ENCODE measurements at regions not wholly inside any gene's neighbourhood (a gene's known extent, or its start where the extent isn't known, plus 50 kb on each side); places are given as distances from the start of the nearest gene placed in this dataset.
"Not testable (repeated sequence)": the region's sequence is repeated elsewhere in the genome, so short reads cannot be mapped to it uniquely, and the experiment has no call there.

DNA sequence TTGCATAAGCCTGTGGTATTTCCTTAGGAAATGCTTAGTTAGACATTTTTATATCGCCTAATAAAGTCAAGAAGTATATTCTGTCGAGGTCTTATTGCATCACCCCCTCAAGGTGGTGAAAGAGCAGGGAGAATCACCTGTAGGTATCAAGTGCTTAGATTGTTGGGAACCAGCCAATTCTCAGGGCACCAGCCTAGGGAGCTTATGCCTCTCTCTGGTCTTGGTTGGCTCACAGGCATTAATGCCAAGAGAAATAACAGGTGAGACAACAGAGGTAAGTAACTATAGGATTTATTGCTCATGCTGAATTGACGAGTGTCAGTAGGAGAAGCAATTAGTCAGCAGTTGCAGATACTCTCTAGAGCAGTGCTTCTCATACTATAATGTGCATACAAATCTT, 663.3 kb upstream of the ZNF804A start:
- no peak for DNase-seq

DNA sequence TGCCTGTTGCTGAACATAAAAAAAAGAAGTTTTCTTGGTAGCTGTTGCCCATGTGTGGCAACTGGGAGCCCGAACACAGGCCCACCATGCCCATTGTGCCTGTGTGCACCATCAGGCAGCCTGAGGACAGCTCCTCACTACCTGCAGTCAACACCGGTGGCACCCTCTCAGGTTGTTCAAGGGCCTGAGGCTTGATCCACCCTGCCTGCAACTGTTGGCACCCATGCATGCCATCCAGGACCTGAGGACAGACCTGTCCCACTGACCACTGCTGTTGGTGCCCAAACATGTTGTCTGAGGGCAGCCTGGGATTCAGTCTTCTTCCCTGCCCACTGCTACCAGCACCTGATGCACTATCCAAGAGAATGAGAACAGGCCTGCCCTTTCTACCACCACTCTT, 661.1 kb upstream of the ZNF804A start:
- no peak for DNase-seq

DNA sequence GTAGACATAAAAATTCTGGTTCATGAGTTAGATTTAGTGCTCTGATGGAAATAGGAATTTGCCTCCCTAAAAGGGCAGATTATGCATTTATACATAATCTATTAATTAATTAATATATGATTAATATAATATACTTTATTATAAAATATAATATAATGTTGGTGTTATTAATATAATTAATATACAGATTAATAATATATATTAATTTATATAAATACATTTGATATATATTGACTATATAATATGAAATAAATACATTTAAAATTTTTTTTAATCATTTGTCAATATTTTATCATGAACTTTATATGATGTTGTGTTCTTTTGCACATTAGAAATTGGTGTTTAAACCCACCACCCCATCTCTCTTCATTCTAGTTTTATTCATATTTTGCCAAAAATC, 652.1 kb upstream of the ZNF804A start:
- DNase-seq = no peak

DNA sequence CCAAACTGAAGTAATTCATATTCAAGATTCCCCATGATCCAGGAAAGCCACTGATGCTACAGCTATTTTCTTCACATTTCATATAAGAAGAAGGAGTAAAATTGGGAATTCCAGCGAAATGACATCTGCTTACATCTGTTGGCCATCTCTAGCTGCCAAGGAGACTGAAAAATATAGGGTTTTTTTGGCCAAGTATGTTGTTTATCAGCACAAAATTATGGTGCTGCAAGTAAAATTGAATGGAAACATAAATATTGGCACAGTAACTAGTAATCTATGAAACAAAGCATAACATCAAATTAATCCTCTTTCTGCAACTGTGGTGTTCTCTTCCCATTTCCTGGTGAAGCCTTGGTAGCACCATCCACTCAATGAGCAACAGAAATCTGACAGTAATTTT, 649.5 kb upstream of the ZNF804A start:
- DNase-seq = no peak

DNA sequence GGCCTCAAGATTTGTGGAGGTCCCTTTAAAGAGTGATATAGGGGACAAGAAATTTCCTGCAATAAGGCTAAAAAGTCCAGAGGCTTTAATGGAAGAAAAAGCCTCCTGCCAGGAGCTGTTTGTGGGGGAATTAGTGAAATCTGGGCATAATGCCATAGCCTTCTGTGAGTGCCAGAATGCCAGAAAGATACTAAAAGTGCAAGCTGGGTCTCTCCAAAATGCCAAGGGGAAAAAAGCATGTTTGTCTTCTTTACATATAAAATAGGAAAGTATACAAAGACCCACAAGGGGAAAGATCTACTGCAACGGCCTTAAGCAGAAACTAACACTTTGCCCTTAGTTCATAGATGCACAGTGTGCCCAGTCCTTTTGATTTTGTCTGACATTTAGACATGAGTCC, 647.7 kb upstream of the ZNF804A start:
- peak; percentile 14 for DNase-seq

DNA sequence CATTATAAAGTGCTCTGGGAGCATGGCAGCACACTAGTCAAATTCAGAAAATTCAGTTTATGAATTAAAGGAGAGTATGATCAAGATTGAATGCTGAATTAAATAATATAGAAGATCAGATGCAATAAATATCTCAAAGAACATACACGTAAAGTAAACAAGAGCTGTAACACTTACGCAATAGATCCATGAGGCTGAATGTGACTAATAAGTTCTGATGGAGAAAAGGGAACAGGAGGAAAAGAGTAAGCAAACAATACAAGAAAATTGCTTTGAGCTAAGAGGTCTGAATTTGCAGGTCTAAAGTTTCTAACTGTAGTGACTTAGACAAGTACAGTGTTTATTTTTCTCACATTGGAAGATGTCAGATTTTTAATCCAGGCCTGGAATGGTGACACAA, 646.7 kb upstream of the ZNF804A start:
- no peak for DNase-seq

DNA sequence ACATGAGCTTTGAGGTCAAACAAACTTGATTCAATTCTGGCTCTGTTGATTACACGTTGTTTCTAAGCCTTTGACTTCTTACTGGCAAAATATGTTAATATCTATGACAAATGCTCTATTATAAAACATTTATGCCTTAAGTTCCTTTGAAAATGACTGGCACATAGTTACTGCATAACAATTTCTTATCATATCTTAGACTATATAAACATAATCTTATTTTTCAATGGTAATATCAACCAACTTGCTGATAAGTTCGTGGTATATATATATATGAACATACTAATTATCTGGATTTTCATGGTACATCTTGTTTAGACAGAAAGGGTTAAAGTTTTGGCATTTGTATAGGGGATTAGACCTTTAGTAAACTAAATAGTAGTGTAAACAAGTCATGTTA, 645.6 kb upstream of the ZNF804A start:
- no peak for DNase-seq

DNA sequence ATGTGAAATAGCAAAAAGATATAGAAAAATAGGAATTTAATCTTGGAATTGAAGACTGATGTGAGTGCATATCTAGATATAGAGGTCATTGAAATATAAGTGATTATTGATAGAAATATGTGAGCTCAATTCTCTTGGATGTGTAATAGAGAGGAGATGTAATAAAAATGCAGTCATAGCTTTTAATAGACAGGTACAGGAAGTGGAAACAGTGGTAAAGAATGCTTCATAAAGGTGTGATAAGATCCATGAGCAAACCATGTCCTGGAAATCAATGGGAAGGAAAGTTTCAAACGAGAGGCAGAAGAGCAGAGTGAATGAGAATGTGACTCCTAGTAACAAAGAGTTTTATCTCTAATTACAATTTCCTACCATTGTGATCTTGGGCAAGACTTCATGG, 634.7 kb upstream of the ZNF804A start:
- no peak for DNase-seq

DNA sequence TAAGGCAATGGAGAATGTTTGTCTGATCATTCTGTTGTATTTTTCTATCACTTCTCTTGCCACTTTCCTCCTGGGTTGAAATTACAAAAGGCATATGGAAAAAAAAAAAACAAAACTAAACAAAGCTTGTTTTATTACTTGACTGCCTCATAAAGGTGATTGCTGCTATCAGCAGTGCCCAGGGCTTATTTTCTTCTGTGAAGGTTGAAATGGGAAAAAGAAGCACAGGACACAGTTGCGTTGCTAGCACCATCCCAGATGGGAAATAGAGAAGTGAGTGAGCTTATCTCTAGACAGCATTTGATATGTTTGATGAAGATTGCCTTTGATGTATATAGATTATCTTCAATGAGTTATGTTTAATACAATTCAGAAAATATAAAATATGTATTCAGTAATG, 633.8 kb upstream of the ZNF804A start:
- no peak for DNase-seq

DNA sequence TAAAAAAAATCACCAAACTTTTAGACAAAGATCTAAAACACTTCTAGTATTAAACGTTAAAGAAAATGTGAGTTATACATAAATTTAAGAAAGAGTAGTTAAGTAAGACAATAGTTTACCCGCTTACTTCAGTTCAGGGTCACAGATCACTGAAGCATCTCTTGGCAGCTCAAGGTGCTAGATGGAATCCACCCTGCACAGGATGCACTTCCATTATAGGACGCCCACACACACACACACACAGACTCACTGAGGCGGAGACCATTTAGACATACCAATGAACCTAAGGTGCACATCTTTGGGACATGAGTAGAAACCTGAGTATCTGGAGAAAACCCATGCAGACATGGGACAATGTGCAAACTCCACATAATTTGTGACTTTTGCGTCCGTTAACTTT, 630.6 kb upstream of the ZNF804A start:
- DNase-seq = no peak

DNA sequence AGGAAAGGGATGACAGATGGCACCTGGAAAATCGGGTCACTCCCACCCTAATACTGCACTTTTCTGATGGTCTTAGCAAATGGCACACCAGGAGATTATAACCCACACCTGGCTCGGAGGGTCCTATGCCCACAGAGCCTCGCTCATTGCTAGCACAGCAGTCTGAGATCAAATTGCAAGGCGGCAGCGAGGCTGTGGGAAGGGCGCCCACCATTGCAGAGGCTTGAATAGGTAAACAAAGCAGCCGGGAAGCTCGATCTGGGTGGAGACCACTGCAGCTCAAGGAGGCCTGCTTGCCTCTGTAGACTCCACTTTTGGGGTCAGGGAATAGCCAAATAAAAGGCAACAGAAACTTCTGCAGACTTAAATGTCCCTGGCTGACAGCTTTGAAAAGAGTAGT, 622.7 kb upstream of the ZNF804A start:
- not testable (repeated sequence) for DNase-seq

DNA sequence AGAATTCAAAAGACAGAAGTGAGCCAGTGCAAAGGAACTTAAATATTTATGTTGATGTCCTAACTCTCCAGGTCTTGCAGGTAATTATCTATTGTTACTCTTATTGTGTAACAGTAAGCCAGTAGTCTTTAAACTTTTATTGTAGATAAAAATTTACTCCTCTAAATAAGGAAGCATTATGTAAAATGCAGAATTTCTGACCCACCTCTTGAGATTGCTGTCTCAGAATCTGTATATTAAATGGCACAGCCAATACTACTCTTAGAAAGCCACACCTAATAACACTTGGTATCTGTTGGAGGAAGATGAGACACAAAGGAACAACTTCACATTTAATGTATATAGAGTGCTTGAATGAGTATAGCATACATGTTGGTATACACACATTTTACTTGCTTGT, 613.5 kb upstream of the ZNF804A start:
- no peak for DNase-seq

DNA sequence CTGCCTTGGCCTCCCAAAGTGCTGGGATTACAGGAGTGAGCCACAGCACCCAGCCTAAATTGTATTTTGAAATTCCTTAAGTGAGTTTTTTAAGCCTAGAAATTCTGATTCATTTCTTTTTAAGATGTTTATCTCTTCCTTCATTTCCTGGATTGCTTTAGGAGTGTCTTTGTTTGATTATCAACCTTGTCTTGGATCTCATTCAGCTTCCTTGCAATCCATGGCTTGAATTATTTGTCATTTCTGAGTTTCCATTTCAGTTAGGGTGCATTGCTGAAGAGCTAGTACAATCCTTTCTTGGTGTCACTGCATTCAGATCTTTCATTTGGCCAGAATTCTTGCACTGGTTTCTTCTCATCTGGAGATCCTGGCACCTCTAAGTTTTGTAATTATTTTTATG, 606.4 kb upstream of the ZNF804A start:
- DNase-seq = no peak

DNA sequence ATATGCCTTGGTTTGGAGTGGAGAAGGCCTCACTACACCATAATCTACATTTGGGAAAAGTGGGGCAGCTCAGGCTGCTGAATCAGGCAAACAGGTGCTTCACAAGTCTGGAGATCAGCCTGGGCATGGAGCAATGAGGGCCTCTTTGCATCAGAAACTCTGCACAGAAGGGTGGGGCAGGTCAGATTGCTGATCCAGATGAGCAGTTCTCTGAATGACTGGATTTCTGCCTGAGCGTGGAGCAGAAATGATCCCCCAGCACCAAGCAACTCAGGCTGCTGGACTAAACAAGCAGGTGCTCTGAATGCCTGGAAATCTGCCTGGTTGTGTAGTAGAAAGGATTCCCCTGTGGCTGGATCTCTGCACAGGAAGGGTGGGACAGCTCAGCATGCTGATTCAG, 605.3 kb upstream of the ZNF804A start:
- no peak for DNase-seq

DNA sequence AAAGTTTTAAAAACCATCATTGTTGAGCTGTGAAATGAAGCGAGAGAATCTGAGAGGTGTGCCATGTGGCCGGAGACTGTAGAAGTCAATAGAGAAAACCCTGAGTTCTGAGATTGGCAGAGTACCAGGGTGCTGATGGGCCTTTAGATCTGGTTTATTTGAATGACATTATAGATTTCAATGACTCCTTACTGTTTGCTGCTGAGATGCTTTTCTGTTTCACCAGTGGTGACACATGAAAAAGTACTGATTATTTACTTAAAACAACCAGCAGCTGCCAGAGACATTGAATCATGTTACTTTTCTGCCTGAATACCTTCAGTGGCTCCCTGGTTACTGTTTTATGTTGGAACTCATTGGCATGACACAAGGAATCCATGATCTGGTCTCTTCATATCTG, 602.7 kb upstream of the ZNF804A start:
- DNase-seq = peak; percentile 55

DNA sequence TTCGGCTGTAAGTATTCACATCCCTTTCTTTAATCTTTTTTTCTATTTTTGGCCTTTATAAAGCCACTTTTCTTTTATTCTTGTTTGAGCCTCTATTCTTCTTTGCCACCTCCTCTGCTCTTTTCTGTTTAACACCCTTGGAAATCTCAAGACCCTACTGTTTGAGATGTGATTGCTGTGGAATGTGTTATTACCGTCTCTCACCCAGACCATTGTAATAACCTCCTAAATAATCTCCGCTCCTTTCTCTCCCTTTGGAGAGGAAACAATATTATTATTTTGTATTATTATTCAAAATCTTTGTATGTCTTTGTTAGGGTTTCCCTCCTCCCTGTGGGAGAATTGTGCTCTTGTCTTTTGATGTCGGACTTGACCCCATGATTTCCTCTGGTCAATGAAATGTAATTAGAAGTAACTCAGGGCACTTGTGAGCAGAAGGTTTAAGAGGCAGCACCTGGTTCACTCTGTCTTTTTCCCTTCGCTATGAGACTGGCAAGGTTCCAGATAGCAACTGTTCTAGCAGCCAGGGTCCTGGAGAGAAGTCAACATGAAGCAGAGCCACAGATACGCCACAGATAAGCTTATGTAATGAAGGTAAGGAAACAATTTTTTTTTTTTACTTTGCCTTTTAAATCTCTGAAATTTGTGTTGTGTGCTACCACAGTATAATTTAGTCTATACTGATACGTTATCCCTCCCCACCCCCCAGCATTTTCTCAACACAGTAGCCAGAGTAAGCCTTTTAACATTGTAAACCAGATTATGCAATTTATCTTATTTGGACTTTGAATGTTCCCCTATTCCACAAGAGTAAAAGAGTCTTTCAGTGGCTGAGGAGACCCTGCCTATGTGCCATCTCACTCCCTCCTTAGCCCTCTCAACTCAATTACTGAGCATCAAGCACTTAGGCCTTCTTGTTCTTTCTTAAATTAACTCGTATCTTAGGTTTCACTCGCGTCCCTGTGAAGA, 601.2 kb upstream of the ZNF804A start:
- peak; percentile 77 for DNase-seq

DNA sequence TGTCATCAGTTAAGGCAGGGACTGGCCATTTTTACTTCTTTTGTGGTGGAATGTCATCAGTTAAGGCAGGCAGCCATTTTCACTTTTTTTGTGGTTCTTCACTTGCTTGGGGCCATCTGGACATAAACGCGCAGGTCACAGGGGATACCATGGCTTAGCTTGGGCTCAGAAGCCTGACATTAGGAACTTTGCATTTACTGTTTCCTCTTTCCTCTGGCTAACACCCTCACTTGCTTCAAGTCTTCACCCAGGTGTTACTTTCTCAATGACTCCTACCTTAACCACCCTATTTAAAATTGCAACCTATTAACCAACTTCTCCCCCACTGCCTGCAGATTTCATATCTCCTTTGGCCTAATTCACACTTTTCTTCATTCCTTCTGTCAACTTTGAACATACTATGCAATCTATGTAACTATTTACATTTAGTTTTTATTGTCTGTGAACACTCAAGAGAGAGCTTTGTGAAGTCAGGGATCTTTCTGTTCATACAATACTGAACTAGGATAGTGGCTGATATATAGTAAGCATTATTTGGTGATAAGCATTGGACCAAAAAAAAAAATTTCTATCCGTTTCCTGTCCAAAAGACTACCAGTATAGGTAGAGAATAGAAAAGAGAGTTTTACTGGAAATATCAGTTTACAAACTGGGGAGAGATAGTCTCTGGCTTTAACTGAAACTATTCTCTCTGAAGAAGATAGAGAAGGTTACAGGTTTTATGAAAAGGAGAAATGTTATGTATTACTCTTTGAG, 600.1 kb upstream of the ZNF804A start:
- DNase-seq = no peak

DNA sequence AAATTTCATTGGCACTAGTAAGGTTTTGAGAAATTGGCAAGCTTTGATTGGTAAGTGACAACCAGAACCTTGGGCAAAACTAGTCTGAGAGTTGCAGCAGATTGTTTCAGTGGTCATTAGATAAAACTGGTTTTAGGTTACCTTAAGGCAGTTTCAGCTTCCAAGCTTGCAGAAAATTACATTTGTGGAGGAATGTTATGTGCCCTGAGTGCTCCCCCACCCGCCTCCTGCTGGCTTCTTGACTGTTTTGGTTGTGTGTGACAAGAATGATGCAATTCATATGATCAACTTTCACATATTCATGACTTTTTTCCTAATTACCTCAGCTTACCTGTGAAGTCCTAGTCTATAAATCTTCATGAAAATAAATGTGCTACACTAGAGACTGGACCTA, 599.5 kb upstream of the ZNF804A start:
- no peak for DNase-seq

DNA sequence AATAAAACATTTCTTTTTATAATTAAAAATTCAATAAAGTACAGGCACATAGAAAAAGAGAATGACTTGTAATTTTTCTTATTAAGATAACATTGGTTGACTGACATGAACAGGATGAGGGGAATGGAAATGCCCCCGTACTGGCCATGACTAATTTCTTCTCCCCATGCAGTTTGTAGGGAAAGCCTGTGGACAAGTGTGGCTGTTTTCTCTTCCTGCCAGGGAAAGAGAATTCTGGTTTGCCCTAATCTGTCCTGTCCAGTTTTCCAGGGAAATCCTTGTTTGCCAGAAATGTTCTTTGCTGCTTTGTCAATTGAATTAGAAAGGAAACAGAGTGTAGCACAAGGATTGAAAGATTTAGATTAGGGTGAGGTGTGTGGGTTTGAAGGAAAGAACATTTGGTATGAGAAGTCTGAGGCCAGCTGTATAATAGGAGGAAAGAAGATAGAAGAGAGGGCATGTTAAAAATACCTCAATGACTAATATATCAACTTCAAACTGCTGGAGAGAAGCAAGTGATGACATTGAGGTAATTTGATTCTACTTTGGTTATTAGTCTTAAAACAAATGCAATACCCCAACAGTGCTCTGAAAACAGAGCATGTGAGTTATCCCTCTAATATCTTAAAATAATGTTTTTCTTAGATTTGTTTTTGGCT, 593.9 kb upstream of the ZNF804A start:
- no peak for DNase-seq

DNA sequence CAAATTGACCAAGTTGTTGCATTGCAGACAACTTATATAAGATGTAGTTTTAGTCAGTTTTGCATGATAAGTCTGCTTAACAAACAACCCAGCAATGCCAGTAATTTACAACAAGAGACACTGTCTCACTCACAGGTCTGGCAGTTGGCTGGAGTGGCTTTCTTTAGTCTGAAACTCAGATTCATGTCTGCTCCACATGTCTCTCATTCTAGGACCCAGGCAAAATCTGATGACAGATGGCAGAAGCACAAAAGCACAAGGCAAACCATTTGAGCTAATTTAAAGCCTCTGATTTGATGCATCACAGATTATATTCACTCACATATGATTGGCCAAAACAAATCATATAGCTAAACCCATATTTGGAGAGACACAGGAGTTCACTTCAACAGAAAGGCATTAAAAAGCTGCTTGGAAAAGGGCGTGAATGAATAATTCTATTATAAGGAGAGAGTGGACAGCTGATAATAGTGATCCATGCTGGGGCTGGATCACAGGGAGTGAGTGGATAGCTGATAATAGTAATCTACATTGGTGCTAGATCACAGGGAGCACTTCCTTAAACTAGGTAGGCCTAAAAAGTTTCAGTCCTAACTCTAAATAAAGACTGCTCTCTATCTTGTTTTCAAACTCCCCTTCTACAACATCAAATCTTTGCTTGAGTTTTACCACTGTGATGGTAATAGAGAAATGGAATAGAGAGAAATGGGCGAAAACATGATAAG, 593.2 kb upstream of the ZNF804A start:
- DNase-seq = no peak

DNA sequence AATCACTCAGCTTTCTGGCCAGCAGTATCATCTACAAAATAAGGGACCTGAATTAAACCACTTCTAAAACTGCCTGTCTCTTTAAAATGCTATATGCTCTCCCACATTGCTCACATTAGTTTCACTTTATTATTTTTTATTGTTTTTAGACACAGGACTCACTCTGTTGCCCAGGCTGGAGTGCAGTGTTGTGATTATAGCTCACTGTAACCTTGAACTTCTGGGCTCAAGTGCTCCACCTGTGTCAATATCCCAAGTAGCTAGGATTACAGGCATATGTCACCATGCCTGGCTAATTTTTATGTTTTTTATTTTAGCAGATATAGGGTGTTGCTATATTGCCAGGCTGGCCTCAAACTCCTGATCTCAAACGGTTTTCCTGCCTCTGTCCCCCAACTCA, 591.3 kb upstream of the ZNF804A start:
- DNase-seq = peak; percentile 21

DNA sequence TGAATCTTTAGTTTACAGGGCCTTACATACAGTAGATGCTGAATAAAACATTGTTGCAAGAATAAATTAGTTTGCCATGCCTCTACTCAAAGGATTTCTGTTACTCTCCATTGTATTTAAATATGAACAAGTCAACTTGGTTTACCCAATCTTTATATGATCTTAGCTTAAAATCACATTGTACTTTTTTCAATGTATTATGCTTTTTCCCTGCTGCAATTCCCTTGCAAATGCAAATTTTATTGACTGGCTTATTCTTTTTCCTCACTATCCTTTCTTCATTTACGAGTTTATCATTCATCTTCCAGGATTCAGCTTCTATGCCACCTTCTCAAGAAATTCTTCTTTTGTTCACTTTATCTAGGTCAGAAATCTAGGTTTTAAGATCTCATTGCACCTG, 571.4 kb upstream of the ZNF804A start:
- DNase-seq = no peak

DNA sequence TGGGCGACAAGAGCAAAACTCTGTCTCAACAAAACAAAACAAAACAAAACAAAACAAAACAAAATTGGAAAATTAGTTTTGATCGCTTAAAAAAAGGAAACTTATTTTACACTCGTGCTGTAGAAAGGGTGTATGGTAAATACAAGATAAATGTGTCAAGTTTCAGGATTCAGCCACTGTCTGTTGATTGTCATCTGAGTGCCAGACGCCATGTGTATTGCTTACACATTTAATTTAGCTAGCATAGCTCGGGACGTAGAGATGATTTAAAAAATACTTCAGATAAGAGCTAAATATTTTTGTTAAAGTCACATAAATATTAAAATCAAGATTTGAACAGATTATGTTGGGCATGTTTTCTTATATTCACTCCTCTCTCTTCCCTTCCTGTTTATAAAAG, 568.1 kb upstream of the ZNF804A start:
- no peak for DNase-seq
